H1 (cell line): ENCODE measurements at regions not wholly inside any gene's neighbourhood (a gene's known extent, or its start where the extent isn't known, plus 50 kb on each side); places are given as distances from the start of the nearest gene placed in this dataset.

Source experiments
- CTCF ChIA-PET: fragments of 300-600 bp; sonication (Branson Sonifier 250); formaldehyde crosslinking; loops from one replicate; lab custom pipeline; 2021; ENCODE audit not compliant: partially characterized antibody; lab: Charles Lee
- POLR2A ChIA-PET: fragments of 300-600 bp; sonication (Branson Sonifier 250); formaldehyde crosslinking; loops from one replicate; lab custom pipeline; 2021; ENCODE audit warnings: inconsistent platforms; ENCODE audit not compliant: partially characterized antibody; lab: Charles Lee
- DNase-seq, 2 experiments: peaks; one replicate each; pipeline versions ENCODE4 v3.0.0 to v3.0.0-alpha.2; 2010 to 2022; ENCODE audit warnings: low spot score in 2 of 2, low read depth in 1 of 2, mixed read lengths in 1 of 2
- FAIRE-seq: peaks from 2 replicates; lab custom pipeline; 2011; peaks lifted over from hg19 to GRCh38; lab: Jason Lieb, UNC
- H2AFZ ChIP-seq: 2 replicates; pipeline ENCODE4 v1.8.1; 2012; ENCODE audit warnings: low read length, inconsistent platforms
- H2AK5ac ChIP-seq: 2 replicates; pipeline ENCODE4 v1.6.1; 2013; ENCODE audit warnings: low read depth, low read length
- H2BK120ac ChIP-seq: replicated peaks from 2 replicates; pipeline ENCODE3; 2013; ENCODE audit warnings: low read depth, low read length, inconsistent platforms
- H2BK12ac ChIP-seq: 2 replicates; pipeline ENCODE4 v1.6.1; 2013; ENCODE audit warnings: low read depth, low read length
- H2BK15ac ChIP-seq: 2 replicates; pipeline ENCODE4 v1.6.1; 2013; ENCODE audit warnings: low read length
- H2BK20ac ChIP-seq: 2 replicates; pipeline ENCODE4 v1.6.1; 2013; ENCODE audit warnings: low read length
- H2BK5ac ChIP-seq: 2 replicates; pipeline ENCODE4 v1.6.1; 2013; ENCODE audit warnings: low read depth, low read length
- H3K14ac ChIP-seq: 2 replicates; pipeline ENCODE4 v1.6.1; 2013; ENCODE audit warnings: inconsistent platforms; ENCODE audit not compliant: insufficient read length
- H3K18ac ChIP-seq: 2 replicates; pipeline ENCODE4 v1.6.1; 2013; ENCODE audit warnings: low read length; ENCODE audit errors: extremely low read depth
- H3K23ac ChIP-seq: 2 replicates; pipeline ENCODE4 v1.6.1; 2013; ENCODE audit warnings: inconsistent platforms; ENCODE audit not compliant: insufficient read length
- H3K23me2 ChIP-seq: 2 replicates; pipeline ENCODE4 v1.6.1; 2013; ENCODE audit warnings: low read depth, low read length
- H3K27ac ChIP-seq: 2 replicates; pipeline ENCODE4 v1.6.1; 2011; ENCODE audit warnings: low read depth, low read length, inconsistent platforms
- H3K27me3 ChIP-seq, 4 experiments: replicated peaks in 1 of 4; 1 replicate in 1 of 4; 2 replicates in 3 of 4; pipeline versions ENCODE4 v1.6.1 to v1.8.1; 2011 to 2013; ENCODE audit warnings: low read length in 3 of 4, mild to moderate bottlenecking in 3 of 4, inconsistent platforms in 2 of 4, mixed read lengths in 2 of 4, moderate library complexity in 1 of 4; ENCODE audit not compliant: control insufficient read depth in 3 of 4, insufficient read depth in 3 of 4; ENCODE audit errors: extremely low read depth in 1 of 4
- H3K36me3 ChIP-seq, 4 experiments: 2 replicates each; pipeline versions ENCODE4 v1.6.1 to v1.8.1; 2011 to 2013; ENCODE audit warnings: mild to moderate bottlenecking in 4 of 4, low read length in 3 of 4, moderate library complexity in 2 of 4, control low read depth in 1 of 4, inconsistent platforms in 1 of 4; ENCODE audit not compliant: insufficient read depth in 4 of 4, control insufficient read depth in 2 of 4
- H3K4ac ChIP-seq: replicated peaks from 2 replicates; pipeline ENCODE3; 2013; ENCODE audit warnings: low read length, low read depth, mixed read lengths, inconsistent platforms; ENCODE audit not compliant: insufficient read length
- H3K4me1 ChIP-seq, 4 experiments: replicated peaks in 1 of 4; 1 replicate in 1 of 4; 2 replicates in 3 of 4; pipeline versions ENCODE4 v1.6.1 to v1.8.1; 2011 to 2013; ENCODE audit warnings: low read length in 3 of 4, inconsistent platforms in 2 of 4, mixed read lengths in 1 of 4; ENCODE audit not compliant: insufficient read depth in 4 of 4, control insufficient read depth in 3 of 4
- H3K4me2 ChIP-seq, 2 experiments: 2 replicates each; pipeline versions ENCODE4 v1.6.1 to v1.8.1; 2011 to 2013; ENCODE audit warnings: low read depth in 2 of 2, low read length in 2 of 2, control low read depth in 1 of 2, inconsistent platforms in 1 of 2, mild to moderate bottlenecking in 1 of 2; ENCODE audit not compliant: insufficient read depth in 1 of 2
- H3K4me3 ChIP-seq, 4 experiments: fragments of 200-600, 300-600 bp in 1 of 4; sonication (generic), shearing (Covaris generic), sonication (Bioruptor Twin) in 1 of 4; 2 replicates each; pipeline versions ENCODE4 v1.5.1 to v1.8.1; 2011 to 2016; ENCODE audit warnings: low read length in 4 of 4, low read depth in 3 of 4, control low read depth in 2 of 4, inconsistent platforms in 2 of 4, mild to moderate bottlenecking in 2 of 4, mixed read lengths in 1 of 4, moderate library complexity in 1 of 4; ENCODE audit not compliant: insufficient read depth in 2 of 4; ENCODE audit errors: extremely low read depth in 1 of 4
- H3K56ac ChIP-seq: replicated peaks from 2 replicates; pipeline ENCODE3; 2013; ENCODE audit warnings: low read depth, mild to moderate bottlenecking, mixed read lengths, low read length, inconsistent platforms; ENCODE audit not compliant: insufficient read length
- H3K79me1 ChIP-seq: 2 replicates; pipeline ENCODE4 v1.6.1; 2013; ENCODE audit warnings: low read depth, low read length, control low read depth
- H3K79me2 ChIP-seq, 2 experiments: 2 replicates each; pipeline versions ENCODE4 v1.6.1 to v1.8.1; 2012 to 2013; ENCODE audit warnings: low read length in 2 of 2, mild to moderate bottlenecking in 2 of 2, inconsistent platforms in 1 of 2; ENCODE audit not compliant: insufficient read depth in 2 of 2, control insufficient read depth in 1 of 2
- H3K9ac ChIP-seq, 4 experiments: replicated peaks in 1 of 4; 1 replicate in 1 of 4; 2 replicates in 3 of 4; pipeline versions ENCODE4 v1.6.1 to v1.8.1; 2011 to 2013; ENCODE audit warnings: low read depth in 3 of 4, low read length in 3 of 4, control low read depth in 2 of 4, mild to moderate bottlenecking in 2 of 4, moderate library complexity in 2 of 4, inconsistent platforms in 1 of 4; ENCODE audit errors: extremely low read depth in 1 of 4
- H3K9me3 ChIP-seq, 2 experiments: 2 replicates each; pipeline versions ENCODE4 v1.6.1 to v1.8.1; 2012 to 2013; ENCODE audit warnings: mild to moderate bottlenecking in 2 of 2, moderate library complexity in 2 of 2, control low read depth in 1 of 2, inconsistent platforms in 1 of 2, low read depth in 1 of 2, low read length in 1 of 2, mixed read lengths in 1 of 2; ENCODE audit not compliant: insufficient read depth in 2 of 2
- H4K20me1 ChIP-seq, 2 experiments: replicated peaks in 1 of 2; 2 replicates each; pipeline versions ENCODE3 to v1.8.1; 2011 to 2013; ENCODE audit warnings: inconsistent platforms in 2 of 2, low read length in 2 of 2, mild to moderate bottlenecking in 1 of 2; ENCODE audit not compliant: insufficient read depth in 2 of 2, control insufficient read depth in 1 of 2
- H4K5ac ChIP-seq: 2 replicates; pipeline ENCODE4 v1.6.1; 2013; ENCODE audit warnings: low read length, low read depth, mixed read lengths, inconsistent platforms; ENCODE audit not compliant: insufficient read length
- H4K8ac ChIP-seq: 2 replicates; pipeline ENCODE4 v1.8.0; 2013; ENCODE audit warnings: mild to moderate bottlenecking, moderate library complexity, low read length, inconsistent platforms; ENCODE audit not compliant: insufficient read depth; ENCODE audit errors: extremely low read depth
- H4K91ac ChIP-seq: replicated peaks from 2 replicates; pipeline ENCODE3; 2013; ENCODE audit warnings: low read length, mixed read lengths, inconsistent platforms; ENCODE audit not compliant: insufficient read length
- CHD1 ChIP-seq: IDR thresholded peaks from 2 replicates; pipeline ENCODE4 v1.6.1; 2012; ENCODE audit warnings: low read depth, low read length, improper control_type of control experiment
- EZH2 ChIP-seq: fragments of 200-600 bp; sonication (generic); IDR thresholded peaks from 2 replicates; pipeline ENCODE4 v1.7.1; 2012; ENCODE audit warnings: low read depth, mild to moderate bottlenecking, moderate library complexity, low read length, inconsistent platforms; ENCODE audit not compliant: severe bottlenecking
- GABPA ChIP-seq: IDR thresholded peaks from 2 replicates; pipeline ENCODE4 v1.6.1; 2011; ENCODE audit warnings: mild to moderate bottlenecking, low read length, moderate library complexity, borderline replicate concordance; ENCODE audit not compliant: insufficient read depth
- KDM1A ChIP-seq: fragments of 200-600, 300-600 bp; sonication (generic); IDR thresholded peaks from 2 replicates; pipeline ENCODE4 v1.7.1; 2016; ENCODE audit warnings: mild to moderate bottlenecking, low read length, borderline replicate concordance
- RAD21 ChIP-seq, 2 experiments: IDR thresholded peaks in 1 of 2; conservative IDR thresholded peaks in 1 of 2; 2 replicates each; pipeline ENCODE4 v1.6.1; 2011; ENCODE audit warnings: low read depth in 2 of 2, low read length in 2 of 2, improper control_type of control experiment in 1 of 2, inconsistent platforms in 1 of 2, mild to moderate bottlenecking in 1 of 2, moderate library complexity in 1 of 2
- SAP30 ChIP-seq: fragments of 300-600 bp; sonication (generic); IDR thresholded peaks from 2 replicates; pipeline ENCODE4 v1.7.1; 2012; ENCODE audit warnings: low read length, moderate library complexity, mild to moderate bottlenecking, inconsistent platforms; ENCODE audit not compliant: insufficient read depth, insufficient replicate concordance
- SP4 ChIP-seq: IDR thresholded peaks from 2 replicates; pipeline ENCODE4 v1.6.1; 2012; ENCODE audit warnings: low read length, inconsistent platforms
- YY1 ChIP-seq: IDR thresholded peaks from 2 replicates; pipeline ENCODE4 v1.6.1; 2011; ENCODE audit warnings: low read depth, mild to moderate bottlenecking, low read length
- WGBS, 2 experiments: shearing (Covaris generic) in 1 of 2; methylation state at CpG; one replicate each; pipeline versions ENCODE4 v1.1.6 to v1.1.7; 2013 to 2015; ENCODE audit warnings: low lambda C conversion rate in 2 of 2, mixed read lengths in 2 of 2, inconsistent platforms in 1 of 2, low coverage in 1 of 2, missing lambda C conversion rate in 1 of 2; ENCODE audit not compliant: insufficient replicate concordance in 2 of 2, insufficient coverage in 1 of 2, insufficient read length in 1 of 2; ENCODE audit errors: extremely low coverage in 1 of 2, missing lambda C conversion rate in 1 of 2; 5-methylcytosine and 5-hydroxymethylcytosine counted together
- TF ChIP-seq, protein P1 (sequence below), 3 experiments: IDR thresholded peaks; 1 replicate in 2 of 3; 2 replicates in 1 of 3; pipeline versions ENCODE4 v1.5.1 to v1.6.1; 2011; ENCODE audit warnings: low read length in 3 of 3, mild to moderate bottlenecking in 3 of 3, inconsistent platforms in 2 of 3, low read depth in 1 of 3, moderate library complexity in 1 of 3; ENCODE audit not compliant: insufficient read depth in 1 of 3; ENCODE audit errors: control extremely low read depth in 1 of 3

GRCh38 chr5:93062548-93062947 lies 518.5 kb downstream of the NR2F1-AS1 start:
- ChIA-PET POLR2A (no interaction called here), CTCF (interaction anchor here (0.6 to 1.5 kb wide), 5 partner anchors 11 to 254 kb away, joined by 3 to 8 read pairs (median 5); no protein-coding TSS in a partner anchor)
- FAIRE-seq (peak; percentile 78), DNase-seq (no peak)
- Histone ChIP-seq H3K9me3 (no peaks in the 10 kb centered on the region), H3K4me3 (no peak overlapping the region), H4K5ac (no peak overlapping the region), H4K91ac (no peak overlapping the region), H2AFZ (no peak overlapping the region), H3K4ac (no peak overlapping the region), H3K9ac (no peak overlapping the region), H3K4me1 (peaks cover 0 to 2% (median 0%) of the 10 kb centered on the region in 4 experiments; a peak in 3 of 7 replicates), H2AK5ac (no peak overlapping the region), H2BK20ac (no peak overlapping the region), H3K27ac (no peak overlapping the region), H3K14ac (no peak overlapping the region), H2BK5ac (no peak overlapping the region), H4K8ac (no peak overlapping the region), H3K36me3 (no peaks in the 10 kb centered on the region), H3K18ac (no peak overlapping the region), H2BK12ac (no peak overlapping the region), H3K23me2 (no peaks in the 10 kb centered on the region), H4K20me1 (no peaks in the 10 kb centered on the region), H3K4me2 (no peak overlapping the region), H3K27me3 (no peaks in the 10 kb centered on the region), H3K23ac (no peak overlapping the region), H2BK15ac (0 out of 2 replicates have a peak overlapping the region, but pooled peaks have one; percentile 72), H2BK120ac (no peak overlapping the region), H3K56ac (no peak overlapping the region), H3K79me1 (no peaks in the 10 kb centered on the region), H3K79me2 (no peaks in the 10 kb centered on the region)
- WGBS, 2 experiments, result 90% methylated on average over 1 of the region's 1 CpG; no CpG with 5 or more reads in 1 of the 2 experiments
- TF ChIP-seq, protein P1, sequence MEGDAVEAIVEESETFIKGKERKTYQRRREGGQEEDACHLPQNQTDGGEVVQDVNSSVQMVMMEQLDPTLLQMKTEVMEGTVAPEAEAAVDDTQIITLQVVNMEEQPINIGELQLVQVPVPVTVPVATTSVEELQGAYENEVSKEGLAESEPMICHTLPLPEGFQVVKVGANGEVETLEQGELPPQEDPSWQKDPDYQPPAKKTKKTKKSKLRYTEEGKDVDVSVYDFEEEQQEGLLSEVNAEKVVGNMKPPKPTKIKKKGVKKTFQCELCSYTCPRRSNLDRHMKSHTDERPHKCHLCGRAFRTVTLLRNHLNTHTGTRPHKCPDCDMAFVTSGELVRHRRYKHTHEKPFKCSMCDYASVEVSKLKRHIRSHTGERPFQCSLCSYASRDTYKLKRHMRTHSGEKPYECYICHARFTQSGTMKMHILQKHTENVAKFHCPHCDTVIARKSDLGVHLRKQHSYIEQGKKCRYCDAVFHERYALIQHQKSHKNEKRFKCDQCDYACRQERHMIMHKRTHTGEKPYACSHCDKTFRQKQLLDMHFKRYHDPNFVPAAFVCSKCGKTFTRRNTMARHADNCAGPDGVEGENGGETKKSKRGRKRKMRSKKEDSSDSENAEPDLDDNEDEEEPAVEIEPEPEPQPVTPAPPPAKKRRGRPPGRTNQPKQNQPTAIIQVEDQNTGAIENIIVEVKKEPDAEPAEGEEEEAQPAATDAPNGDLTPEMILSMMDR (IDR thresholded peaks at IDR 0.05; ENCODE audit: control extremely low read depth in 1 of 3, insufficient read depth in 1 of 3, low read depth in 1 of 3, low read length in 3 of 3), result peak in 1 of 3 experiments; percentile 29; a peak in 2 of 4 replicates
- no peak for TF ChIP-seq GABPA
- TF ChIP-seq KDM1A, result no peak
- no peak for TF ChIP-seq SAP30
- TF ChIP-seq RAD21 (IDR thresholded peaks at IDR 0.05 in 1 of 2, conservative IDR thresholded peaks at IDR 0.05 in 1 of 2; ENCODE audit: low read depth in 2 of 2, low read length in 2 of 2), result peak; percentile 40 to 55
- TF ChIP-seq EZH2, result no peak
- TF ChIP-seq SP4, result no peak
- TF ChIP-seq YY1, result no peak
- TF ChIP-seq CHD1, result no peak
